Activated T-helper 2 cell treated with anti-CD3 and anti-CD28 coated beads, Interferon-gamma antibody, Interleukin-2, Interleukin-4, amounts not matched to agents 10 μg/mL and 5 μg/mL and 100 μg/mL, durations not matched to agents 14 hours and 24 hours and 36 hours (primary cell): ENCODE measurements at regions not wholly inside any gene's neighbourhood (a gene's known extent, or its start where the extent isn't known, plus 50 kb on each side); places are given as distances from the start of the nearest gene placed in this dataset.

Experiments
- DNase-seq: peaks from one replicate; pipeline ENCODE4 v3.0.0; 2021; ENCODE audit warnings: low spot score
- H3K27ac Mint-ChIP-seq: one replicate; pipeline ENCODE4 v1.8.0; 2021; ENCODE audit warnings: mixed read lengths
- H3K27me3 Mint-ChIP-seq: one replicate; pipeline ENCODE4 v1.8.0; 2021; ENCODE audit warnings: low read depth, mixed read lengths
- H3K36me3 Mint-ChIP-seq: one replicate; pipeline ENCODE4 v1.8.0; 2021; ENCODE audit warnings: low read depth, mixed read lengths
- H3K4me1 Mint-ChIP-seq: one replicate; pipeline ENCODE4 v1.8.0; 2021; ENCODE audit warnings: low read depth, mixed read lengths
- H3K4me3 Mint-ChIP-seq: one replicate; pipeline ENCODE4 v1.8.0; 2021; ENCODE audit warnings: low read depth, mild to moderate bottlenecking, moderate library complexity, mixed read lengths
- H3K9me3 Mint-ChIP-seq: one replicate; pipeline ENCODE4 v1.8.0; 2021; ENCODE audit warnings: mixed read lengths
- intact Hi-C: fragments of 100-400 bp; cut with micrococcal nuclease; formaldehyde crosslinking; loops from one replicate; pipeline ENCODE4 v1.15.1; 2023

GRCh38 chr1:199859491-199859933 lies 168.0 kb upstream of the NR5A2 start:
- H3K9me3 Mint-ChIP-seq, result no peaks in the 10 kb centered on the region
- H3K36me3 Mint-ChIP-seq, result no peaks in the 10 kb centered on the region
- no peak overlapping the region for H3K4me3 Mint-ChIP-seq
- no peak for DNase-seq
- peaks cover 5% of the 10 kb centered on the region for H3K4me1 Mint-ChIP-seq
- no peak overlapping the region for H3K27ac Mint-ChIP-seq
- H3K27me3 Mint-ChIP-seq, result peaks cover 9% of the 10 kb centered on the region
- intact Hi-C loops, result no loop called here

GRCh38 chr1:199861020-199861795 lies 166.3 kb upstream of the NR5A2 start:
- Mint-ChIP-seq H3K4me3 (no peak overlapping the region), H3K4me1 (peaks cover 5% of the 10 kb centered on the region), H3K9me3 (no peaks in the 10 kb centered on the region), H3K27me3 (peaks cover 9% of the 10 kb centered on the region), H3K36me3 (no peaks in the 10 kb centered on the region), H3K27ac (no peak overlapping the region)
- intact Hi-C loops, result no loop called here
- no peak for DNase-seq

GRCh38 chr1:199862047-199862446 lies 165.5 kb upstream of the NR5A2 start:
- Mint-ChIP-seq H3K27ac (no peak overlapping the region), H3K9me3 (no peaks in the 10 kb centered on the region), H3K36me3 (no peaks in the 10 kb centered on the region), H3K4me3 (no peak overlapping the region), H3K4me1 (peaks cover 5% of the 10 kb centered on the region), H3K27me3 (peaks cover 9% of the 10 kb centered on the region)
- intact Hi-C loops, result no loop called here
- no peak for DNase-seq

GRCh38 chr1:199866210-199866617 lies 161.3 kb upstream of the NR5A2 start:
- no peak for DNase-seq
- no peaks in the 10 kb centered on the region for H3K9me3 Mint-ChIP-seq
- no peak overlapping the region for H3K4me3 Mint-ChIP-seq
- H3K4me1 Mint-ChIP-seq, result no peaks in the 10 kb centered on the region
- peaks cover 3% of the 10 kb centered on the region for H3K27me3 Mint-ChIP-seq
- no peak overlapping the region for H3K27ac Mint-ChIP-seq
- no peaks in the 10 kb centered on the region for H3K36me3 Mint-ChIP-seq
- intact Hi-C loops, result no loop called here

GRCh38 chr1:199867601-199868000 lies 159.9 kb upstream of the NR5A2 start:
- no peaks in the 10 kb centered on the region for H3K36me3 Mint-ChIP-seq
- no peaks in the 10 kb centered on the region for H3K4me1 Mint-ChIP-seq
- H3K9me3 Mint-ChIP-seq, result no peaks in the 10 kb centered on the region
- peaks cover 5% of the 10 kb centered on the region for H3K27me3 Mint-ChIP-seq
- no peak overlapping the region for H3K27ac Mint-ChIP-seq
- no peak overlapping the region for H3K4me3 Mint-ChIP-seq
- no peak for DNase-seq
- intact Hi-C loops, result no loop called here

GRCh38 chr1:199868777-199869176 lies 158.7 kb upstream of the NR5A2 start:
- no peak for DNase-seq
- no peaks in the 10 kb centered on the region for H3K4me1 Mint-ChIP-seq
- H3K36me3 Mint-ChIP-seq, result no peaks in the 10 kb centered on the region
- intact Hi-C loops, result no loop called here
- no peaks in the 10 kb centered on the region for H3K9me3 Mint-ChIP-seq
- H3K4me3 Mint-ChIP-seq, result no peak overlapping the region
- H3K27me3 Mint-ChIP-seq, result peaks cover 5% of the 10 kb centered on the region
- H3K27ac Mint-ChIP-seq, result no peak overlapping the region

- Mint-ChIP-seq H3K4me1 (no peaks in the 10 kb centered on the region), H3K9me3 (no peaks in the 10 kb centered on the region), H3K27ac (no peak overlapping the region), H3K27me3 (peaks cover 2% of the 10 kb centered on the region), H3K4me3 (no peak overlapping the region), H3K36me3 (no peaks in the 10 kb centered on the region)
- DNase-seq, result no peak
- intact Hi-C loops, result no loop called here
Observed at GRCh38 chr1:199875337-199875736, 152.2 kb upstream of the NR5A2 start.

GRCh38 chr1:199875856-199876255 lies 151.7 kb upstream of the NR5A2 start:
- intact Hi-C loops, result no loop called here
- DNase-seq, result no peak
- no peaks in the 10 kb centered on the region for H3K9me3 Mint-ChIP-seq
- H3K36me3 Mint-ChIP-seq, result no peaks in the 10 kb centered on the region
- H3K27ac Mint-ChIP-seq, result no peak overlapping the region
- H3K27me3 Mint-ChIP-seq, result peaks cover 2% of the 10 kb centered on the region
- no peak overlapping the region for H3K4me3 Mint-ChIP-seq
- no peaks in the 10 kb centered on the region for H3K4me1 Mint-ChIP-seq

GRCh38 chr1:199877526-199878384 lies 149.8 kb upstream of the NR5A2 start:
- intact Hi-C loops, result no loop called here
- no peak overlapping the region for H3K27ac Mint-ChIP-seq
- no peak overlapping the region for H3K4me3 Mint-ChIP-seq
- no peaks in the 10 kb centered on the region for H3K27me3 Mint-ChIP-seq
- no peaks in the 10 kb centered on the region for H3K4me1 Mint-ChIP-seq
- no peaks in the 10 kb centered on the region for H3K36me3 Mint-ChIP-seq
- no peak for DNase-seq
- H3K9me3 Mint-ChIP-seq, result no peaks in the 10 kb centered on the region

- Mint-ChIP-seq H3K4me1 (no peaks in the 10 kb centered on the region), H3K27ac (no peak overlapping the region), H3K27me3 (no peaks in the 10 kb centered on the region), H3K9me3 (no peaks in the 10 kb centered on the region), H3K4me3 (no peak overlapping the region), H3K36me3 (no peaks in the 10 kb centered on the region)
- no peak for DNase-seq
- intact Hi-C loops, result no loop called here
Observed at GRCh38 chr1:199878823-199879222, 148.7 kb upstream of the NR5A2 start.

GRCh38 chr1:199898654-199899053 lies 128.9 kb upstream of the NR5A2 start:
- no peak overlapping the region for H3K4me3 Mint-ChIP-seq
- H3K9me3 Mint-ChIP-seq, result no peaks in the 10 kb centered on the region
- no peaks in the 10 kb centered on the region for H3K36me3 Mint-ChIP-seq
- intact Hi-C loops, result no loop called here
- H3K27ac Mint-ChIP-seq, result no peak overlapping the region
- no peaks in the 10 kb centered on the region for H3K4me1 Mint-ChIP-seq
- H3K27me3 Mint-ChIP-seq, result no peaks in the 10 kb centered on the region
- DNase-seq, result no peak

- no peaks in the 10 kb centered on the region for H3K4me1 Mint-ChIP-seq
- no peak overlapping the region for H3K4me3 Mint-ChIP-seq
- intact Hi-C loops, result no loop called here
- DNase-seq, result no peak
- H3K27ac Mint-ChIP-seq, result no peak overlapping the region
- H3K27me3 Mint-ChIP-seq, result no peaks in the 10 kb centered on the region
- H3K36me3 Mint-ChIP-seq, result no peaks in the 10 kb centered on the region
- no peaks in the 10 kb centered on the region for H3K9me3 Mint-ChIP-seq
Observed at GRCh38 chr1:199901341-199901740, 126.2 kb upstream of the NR5A2 start.

GRCh38 chr1:199907361-199907760 lies 120.1 kb upstream of the NR5A2 start:
- no peaks in the 10 kb centered on the region for H3K9me3 Mint-ChIP-seq
- H3K27ac Mint-ChIP-seq, result no peak overlapping the region
- intact Hi-C loops, result no loop called here
- no peak overlapping the region for H3K4me3 Mint-ChIP-seq
- no peaks in the 10 kb centered on the region for H3K27me3 Mint-ChIP-seq
- no peaks in the 10 kb centered on the region for H3K4me1 Mint-ChIP-seq
- no peaks in the 10 kb centered on the region for H3K36me3 Mint-ChIP-seq
- DNase-seq, result no peak
